GM12878 (cell line): ENCODE measurements at regions not wholly inside any gene's neighbourhood (a gene's known extent, or its start where the extent isn't known, plus 50 kb on each side); places are given as distances from the start of the nearest gene placed in this dataset.

Source experiments
- ATAC-seq: fragments of 200-7000 bp; cut with Tn5 transposase; 3 replicates; pipeline ENCODE4 v1.9.1; 2020; ENCODE audit warnings: mild to moderate bottlenecking, moderate library complexity
- BruUV-seq: library from RNA; stranded (reverse); fragments of 400-500 nt; replicated peaks from 2 replicates; lab custom pipeline; 2021; lab: Mats Ljungman, UMichigan
- CTCF ChIA-PET: fragments of 300-600 bp; sonication (Branson Sonifier 250); formaldehyde crosslinking; extraction: SDS; loops from one replicate; lab custom pipeline; 2021; ENCODE audit warnings: inconsistent platforms; lab: Yijun Ruan, JAX
- POLR2A ChIA-PET: fragments of 350-600 bp; formaldehyde crosslinking; extraction: SDS; loops from one replicate; lab custom pipeline; 2021; ENCODE audit warnings: inconsistent platforms; lab: Charles Lee
- RAD21 ChIA-PET: fragments of 300-600 bp; sonication (Branson Sonifier 250); formaldehyde crosslinking; loops from one replicate; lab custom pipeline; 2023; ENCODE audit warnings: antibody characterized with exemption; ENCODE audit not compliant: unreplicated experiment; lab: Charles Lee
- SMC1A ChIA-PET: fragments of 300-600 bp; sonication (Branson Sonifier 250); formaldehyde crosslinking; loops from one replicate; lab custom pipeline; 2023; ENCODE audit not compliant: unreplicated experiment, uncharacterized antibody; lab: Charles Lee
- DNase-seq: peaks from one replicate; pipeline ENCODE4 v3.0.0-alpha.2; 2011; ENCODE audit warnings: low read depth, low spot score
- FAIRE-seq: peaks from 3 replicates; lab custom pipeline; 2011; peaks lifted over from hg19 to GRCh38; lab: Jason Lieb, UNC
- H2AFZ ChIP-seq: 2 replicates; pipeline ENCODE4 v1.6.0; 2011; ENCODE audit warnings: low read depth, low read length, control low read depth; ENCODE audit not compliant: control insufficient read depth
- H3K27ac ChIP-seq: 2 replicates; pipeline ENCODE4 v1.5.1; 2011; ENCODE audit warnings: control low read depth; ENCODE audit not compliant: control insufficient read depth, insufficient read depth
- H3K27me3 ChIP-seq, 2 experiments: replicated peaks in 1 of 2; 2 replicates each; pipeline versions ENCODE4 v1.6.0 to v1.6.1; 2011; ENCODE audit warnings: low read length in 1 of 2; ENCODE audit not compliant: control insufficient read depth in 2 of 2, insufficient read depth in 2 of 2
- H3K36me3 ChIP-seq, 2 experiments: 2 replicates each; pipeline ENCODE4 v1.5.1; 2011; ENCODE audit warnings: low read length in 1 of 2; ENCODE audit not compliant: control insufficient read depth in 2 of 2, insufficient read depth in 2 of 2
- H3K4me1 ChIP-seq: 2 replicates; pipeline ENCODE4 v1.6.1; 2011; ENCODE audit warnings: mild to moderate bottlenecking, low read length, moderate library complexity, mixed read lengths; ENCODE audit not compliant: control insufficient read depth, insufficient read depth
- H3K4me2 ChIP-seq: 2 replicates; pipeline ENCODE4 v1.6.0; 2011; ENCODE audit warnings: control low read depth; ENCODE audit not compliant: control insufficient read depth, insufficient read depth
- H3K4me3 ChIP-seq: fragments of 200-600 bp; sonication (generic); 2 replicates; pipeline ENCODE4 v1.5.1; 2016
- H3K79me2 ChIP-seq: 2 replicates; pipeline ENCODE4 v1.6.0; 2011; ENCODE audit warnings: low read length; ENCODE audit not compliant: control insufficient read depth, insufficient read depth
- H3K9ac ChIP-seq: 2 replicates; pipeline ENCODE4 v1.8.0; 2011; ENCODE audit warnings: low read length, control low read depth, mixed read lengths; ENCODE audit not compliant: control insufficient read depth, insufficient read depth
- H3K9me3 ChIP-seq: replicated peaks from 3 replicates; pipeline ENCODE4 v1.5.1; 2011; ENCODE audit warnings: mild to moderate bottlenecking, low read length; ENCODE audit not compliant: control insufficient read depth, insufficient read depth
- H4K20me1 ChIP-seq: 2 replicates; pipeline ENCODE4 v1.6.0; 2011; ENCODE audit not compliant: control insufficient read depth, insufficient read depth
- BHLHE40 ChIP-seq, 2 experiments: fragments of 450-650 bp in 1 of 2; IDR thresholded peaks; 2 replicates each; pipeline ENCODE4 v1.6.1; 2011 to 2017; ENCODE audit warnings: low read depth in 2 of 2, borderline replicate concordance in 1 of 2, improper control_type of control experiment in 1 of 2, low read length in 1 of 2, mild to moderate bottlenecking in 1 of 2
- BMI1 ChIP-seq: fragments of 450-650 bp; IDR thresholded peaks from 2 replicates; pipeline ENCODE4 v1.6.1; 2016; ENCODE audit warnings: mild to moderate bottlenecking, moderate library complexity, borderline replicate concordance
- CHD4 ChIP-seq: fragments of 200-600 bp; sonication (generic); IDR thresholded peaks from 2 replicates; pipeline ENCODE4 v1.6.1; 2016; ENCODE audit warnings: mild to moderate bottlenecking
- EZH2 ChIP-seq: IDR thresholded peaks from 2 replicates; pipeline ENCODE4 v1.6.1; 2012; ENCODE audit warnings: low read depth, mild to moderate bottlenecking, control low read depth, inconsistent platforms, low read length, borderline replicate concordance; ENCODE audit not compliant: control insufficient read depth
- GATAD2B ChIP-seq: fragments of 450-650 bp; conservative IDR thresholded peaks from 2 replicates; pipeline ENCODE4 v1.6.1; 2017; ENCODE audit warnings: low read depth, mild to moderate bottlenecking, moderate library complexity
- MLLT1 ChIP-seq: fragments of 450-650 bp; IDR thresholded peaks from 2 replicates; pipeline ENCODE4 v1.6.1; 2016; ENCODE audit warnings: mild to moderate bottlenecking
- NKRF ChIP-seq: fragments of 450-650 bp; conservative IDR thresholded peaks from 2 replicates; pipeline ENCODE4 v1.6.1; 2017; ENCODE audit warnings: mild to moderate bottlenecking, moderate library complexity
- NR2C2 ChIP-seq: IDR thresholded peaks from 2 replicates; pipeline ENCODE4 v1.6.1; 2011; ENCODE audit warnings: borderline replicate concordance, low read depth; ENCODE audit not compliant: control insufficient read depth, insufficient read length
- NRF1 ChIP-seq: conservative IDR thresholded peaks from 2 replicates; pipeline ENCODE4 v1.6.1; 2011; ENCODE audit warnings: mild to moderate bottlenecking, low read depth, low read length, improper control_type of control experiment
- RBBP5 ChIP-seq: fragments of 200-600 bp; sonication (generic); conservative IDR thresholded peaks from 2 replicates; pipeline ENCODE4 v1.6.1; 2016
- SREBF1 ChIP-seq: IDR thresholded peaks from 2 replicates; pipeline ENCODE4 v1.6.1; 2012; ENCODE audit warnings: mild to moderate bottlenecking, low read length
- TARDBP ChIP-seq: IDR thresholded peaks from 2 replicates; pipeline ENCODE4 v1.6.1; 2016; ENCODE audit warnings: borderline replicate concordance
- ZBTB40 ChIP-seq: fragments of 450-650 bp; IDR thresholded peaks from 2 replicates; pipeline ENCODE4 v1.6.1; 2016; ENCODE audit warnings: mild to moderate bottlenecking, moderate library complexity, borderline replicate concordance
- WGBS: methylation state at CpG from one replicate; pipeline ENCODE4 v1.1.6; 2016; ENCODE audit warnings: low lambda C conversion rate; ENCODE audit not compliant: insufficient replicate concordance, insufficient coverage; ENCODE audit errors: missing lambda C conversion rate; 5-methylcytosine and 5-hydroxymethylcytosine counted together
- in situ Hi-C: fragments of 300-500 bp; cut with MboI; formaldehyde crosslinking; loops from 9 replicates; pipeline ENCODE4 v1.14.3; 2018; ENCODE audit warnings: mixed read lengths
- intact Hi-C: fragments of 100-400 bp; cut with micrococcal nuclease; formaldehyde crosslinking; loops from one replicate; pipeline ENCODE4 v1.14.2; 2022; ENCODE audit not compliant: unreplicated experiment
- TF ChIP-seq, protein P1 (sequence below): fragments of 450-650 bp; formaldehyde crosslinking; IDR thresholded peaks from 2 replicates; pipeline ENCODE4 v1.4.0; 2020; ENCODE audit warnings: mild to moderate bottlenecking, moderate library complexity

GRCh38 chr5:25301836-25302235 is 657.1 kb upstream of the CDH10 start:
- Histone ChIP-seq H4K20me1 (no peaks in the 10 kb centered on the region), H3K79me2 (no peaks in the 10 kb centered on the region), H3K27me3 (no peaks in the 10 kb centered on the region), H3K9me3 (no peaks in the 10 kb centered on the region), H3K27ac (no peak overlapping the region), H3K4me1 (no peaks in the 10 kb centered on the region), H3K4me3 (no peak overlapping the region), H2AFZ (no peak overlapping the region), H3K36me3 (no peaks in the 10 kb centered on the region), H3K9ac (no peak overlapping the region), H3K4me2 (no peak overlapping the region)
- ChIA-PET CTCF (no interaction called here), SMC1A (no interaction called here), POLR2A (no interaction called here), RAD21 (no interaction called here)
- in situ Hi-C loops, result no loop called here
- no peak for DNase-seq
- intact Hi-C loops, result no loop called here
- FAIRE-seq, result no peak
- BruUV-seq, result no TSS peak
- ATAC-seq, result no peak
- 47% methylated on average over 2 of the region's 2 CpGs for WGBS
- no peak for TF ChIP-seq NR2C2
- TF ChIP-seq GATAD2B, result no peak
- TF ChIP-seq EZH2, result no peak
- no peak for TF ChIP-seq CHD4
- TF ChIP-seq SREBF1, result no peak
- no peak for TF ChIP-seq NKRF
- TF ChIP-seq MLLT1, result no peak
- TF ChIP-seq NRF1, result no peak
- TF ChIP-seq TARDBP, result no peak
- TF ChIP-seq, protein P1, sequence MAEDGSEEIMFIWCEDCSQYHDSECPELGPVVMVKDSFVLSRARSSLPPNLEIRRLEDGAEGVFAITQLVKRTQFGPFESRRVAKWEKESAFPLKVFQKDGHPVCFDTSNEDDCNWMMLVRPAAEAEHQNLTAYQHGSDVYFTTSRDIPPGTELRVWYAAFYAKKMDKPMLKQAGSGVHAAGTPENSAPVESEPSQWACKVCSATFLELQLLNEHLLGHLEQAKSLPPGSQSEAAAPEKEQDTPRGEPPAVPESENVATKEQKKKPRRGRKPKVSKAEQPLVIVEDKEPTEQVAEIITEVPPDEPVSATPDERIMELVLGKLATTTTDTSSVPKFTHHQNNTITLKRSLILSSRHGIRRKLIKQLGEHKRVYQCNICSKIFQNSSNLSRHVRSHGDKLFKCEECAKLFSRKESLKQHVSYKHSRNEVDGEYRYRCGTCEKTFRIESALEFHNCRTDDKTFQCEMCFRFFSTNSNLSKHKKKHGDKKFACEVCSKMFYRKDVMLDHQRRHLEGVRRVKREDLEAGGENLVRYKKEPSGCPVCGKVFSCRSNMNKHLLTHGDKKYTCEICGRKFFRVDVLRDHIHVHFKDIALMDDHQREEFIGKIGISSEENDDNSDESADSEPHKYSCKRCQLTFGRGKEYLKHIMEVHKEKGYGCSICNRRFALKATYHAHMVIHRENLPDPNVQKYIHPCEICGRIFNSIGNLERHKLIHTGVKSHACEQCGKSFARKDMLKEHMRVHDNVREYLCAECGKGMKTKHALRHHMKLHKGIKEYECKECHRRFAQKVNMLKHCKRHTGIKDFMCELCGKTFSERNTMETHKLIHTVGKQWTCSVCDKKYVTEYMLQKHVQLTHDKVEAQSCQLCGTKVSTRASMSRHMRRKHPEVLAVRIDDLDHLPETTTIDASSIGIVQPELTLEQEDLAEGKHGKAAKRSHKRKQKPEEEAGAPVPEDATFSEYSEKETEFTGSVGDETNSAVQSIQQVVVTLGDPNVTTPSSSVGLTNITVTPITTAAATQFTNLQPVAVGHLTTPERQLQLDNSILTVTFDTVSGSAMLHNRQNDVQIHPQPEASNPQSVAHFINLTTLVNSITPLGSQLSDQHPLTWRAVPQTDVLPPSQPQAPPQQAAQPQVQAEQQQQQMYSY (CRISPR knock-in tag), result no peak
- TF ChIP-seq BHLHE40 (IDR thresholded peaks at IDR 0.05; ENCODE audit: borderline replicate concordance in 1 of 2, low read depth in 2 of 2, low read length in 1 of 2), result no peak
- TF ChIP-seq ZBTB40, result no peak
- TF ChIP-seq BMI1, result no peak
- TF ChIP-seq RBBP5, result no peak
